ENCODE measurements at regions not wholly inside any gene's neighbourhood (a gene's known extent, or its start where the extent isn't known, plus 50 kb on each side); places are given as distances from the start of the nearest gene placed in this dataset.

GRCh38 chr19:31223740-31224534 is 125.3 kb downstream of the TSHZ3 start (continued):
- no peak for TF ChIP-seq USF2 (IDR thresholded peaks at IDR 0.05; ENCODE audit: low read length)
- no peak for TF ChIP-seq RXRA (IDR thresholded peaks at IDR 0.05; ENCODE audit: insufficient read depth, low read depth, low read length)
